SK-N-SH (cell line): ENCODE measurements at regions not wholly inside any gene's neighbourhood (a gene's known extent, or its start where the extent isn't known, plus 50 kb on each side); places are given as distances from the start of the nearest gene placed in this dataset.

Source experiments
- GABPA ChIP-seq: IDR thresholded peaks from 2 replicates; pipeline ENCODE4 v1.4.0; 2012; ENCODE audit warnings: low read depth, mild to moderate bottlenecking
- NRF1 ChIP-seq: IDR thresholded peaks from 2 replicates; pipeline ENCODE4 v1.6.1; 2012; ENCODE audit warnings: low read depth, mild to moderate bottlenecking, low read length

GRCh38 chr13:37986811-37987210 lies 117.2 kb upstream of the TRPC4 start:
- no peak for TF ChIP-seq NRF1
- TF ChIP-seq GABPA = no peak
